HG03571 (cell line): ENCODE measurements at regions not wholly inside any gene's neighbourhood (a gene's known extent, or its start where the extent isn't known, plus 50 kb on each side); places are given as distances from the start of the nearest gene placed in this dataset.
"Not testable (repeated sequence)": the region's sequence is repeated elsewhere in the genome, so short reads cannot be mapped to it uniquely, and the experiment has no call there.

Experiments used
- ATAC-seq: cut with Tn5 transposase; IDR thresholded peaks from one replicate; pipeline ENCODE4 v1.9.1; 2021; ENCODE audit not compliant: unreplicated experiment

- ATAC-seq, result no peak
Observed at GRCh38 chr7:34385384-34385783, 272.6 kb upstream of the NPSR1 start.

GRCh38 chr7:34389332-34390078 lies 268.5 kb upstream of the NPSR1 start:
- no peak for ATAC-seq

GRCh38 chr7:34390103-34390502 lies 267.9 kb upstream of the NPSR1 start:
- ATAC-seq, result no peak

- ATAC-seq, result no peak
Observed at GRCh38 chr7:34392972-34393371, 265.0 kb upstream of the NPSR1 start.

GRCh38 chr7:34396437-34397064 lies 261.5 kb upstream of the NPSR1 start:
- no peak for ATAC-seq

GRCh38 chr7:34401776-34402175 lies 256.2 kb upstream of the NPSR1 start:
- no peak for ATAC-seq

GRCh38 chr7:34406848-34407530 lies 251.0 kb upstream of the NPSR1 start:
- no peak for ATAC-seq

GRCh38 chr7:34407586-34407985 lies 250.4 kb upstream of the NPSR1 start:
- no peak for ATAC-seq

GRCh38 chr7:34417781-34418180 lies 240.2 kb upstream of the NPSR1 start:
- no peak for ATAC-seq

- ATAC-seq, result no peak
Observed at GRCh38 chr7:34421526-34421925, 236.5 kb upstream of the NPSR1 start.

GRCh38 chr7:34425194-34425593 lies 232.8 kb upstream of the NPSR1 start:
- no peak for ATAC-seq

GRCh38 chr7:34425631-34426384 lies 232.2 kb upstream of the NPSR1 start:
- ATAC-seq, result no peak

- ATAC-seq, result no peak
Observed at GRCh38 chr7:34430456-34430855, 227.6 kb upstream of the NPSR1 start.

GRCh38 chr7:34438436-34438835 lies 219.6 kb upstream of the NPSR1 start:
- ATAC-seq, result no peak

GRCh38 chr7:34445653-34446052 lies 212.4 kb upstream of the NPSR1 start:
- no peak for ATAC-seq

- ATAC-seq, result not testable (repeated sequence)
Observed at GRCh38 chr7:34448531-34448930, 209.5 kb upstream of the NPSR1 start.

- no peak for ATAC-seq
Observed at GRCh38 chr7:34449765-34450164, 208.3 kb upstream of the NPSR1 start.

- ATAC-seq, result no peak
Observed at GRCh38 chr7:34451183-34451582, 206.8 kb upstream of the NPSR1 start.

GRCh38 chr7:34451923-34452322 lies 206.1 kb upstream of the NPSR1 start:
- no peak for ATAC-seq

GRCh38 chr7:34452363-34452762 lies 205.7 kb upstream of the NPSR1 start:
- ATAC-seq, result no peak

- no peak for ATAC-seq
Observed at GRCh38 chr7:34453150-34453549, 204.9 kb upstream of the NPSR1 start.
